CD4-positive, alpha-beta T cell (primary cell): ENCODE measurements at regions not wholly inside any gene's neighbourhood (a gene's known extent, or its start where the extent isn't known, plus 50 kb on each side); places are given as distances from the start of the nearest gene placed in this dataset.
A peak's percentile ranks its signal among the peaks of the same experiment; 100 is the strongest.

Experiments
- ATAC-seq: fragments of 200-7000 bp; cut with Tn5 transposase; one replicate; pipeline ENCODE4 v1.10.0; 2022; ENCODE audit warnings: mild to moderate bottlenecking; ENCODE audit not compliant: poor library complexity
- CTCF ChIA-PET: fragments of 350-600 bp; sonication (Branson Sonifier 250); formaldehyde crosslinking; loops from one replicate; lab custom pipeline; 2021; ENCODE audit warnings: antibody characterized with exemption, inconsistent platforms; lab: Charles Lee
- POLR2A ChIA-PET: fragments of 350-600 bp; sonication (Branson Sonifier 250); formaldehyde crosslinking; loops from one replicate; lab custom pipeline; 2021; ENCODE audit warnings: antibody characterized with exemption, inconsistent platforms; lab: Charles Lee
- DNase-seq, 14 experiments: peaks; one replicate each; pipeline ENCODE4 v3.0.0-alpha.2; 2013 to 2020; ENCODE audit warnings: mixed read lengths in 2 of 14
- H3K27ac ChIP-seq, 2 donors: one replicate each; pipeline versions ENCODE4 v1.5.1 to v1.7.0; 2013; ENCODE audit warnings: low read length in 2 of 2, low read depth in 1 of 2, mild to moderate bottlenecking in 1 of 2
- H3K27me3 ChIP-seq, 2 experiments: 1 replicate in 1 of 2; 2 replicates in 1 of 2; pipeline versions ENCODE4 v1.6.1 to v1.7.0; 2013; ENCODE audit warnings: low read length in 2 of 2, control low read depth in 1 of 2, mild to moderate bottlenecking in 1 of 2, moderate library complexity in 1 of 2; ENCODE audit not compliant: insufficient read depth in 2 of 2, control insufficient read depth in 1 of 2
- H3K36me3 ChIP-seq: one replicate; pipeline ENCODE4 v1.6.1; 2013; ENCODE audit warnings: low read length, control low read depth; ENCODE audit not compliant: insufficient read depth
- H3K4me1 ChIP-seq: one replicate; pipeline ENCODE4 v1.6.1; 2013; ENCODE audit warnings: low read length, control low read depth; ENCODE audit not compliant: insufficient read depth
- H3K4me3 ChIP-seq: one replicate; pipeline ENCODE4 v1.5.1; 2013; ENCODE audit warnings: mild to moderate bottlenecking, low read length, moderate library complexity
- H3K9me3 ChIP-seq, 2 experiments: 1 replicate in 1 of 2; 2 replicates in 1 of 2; pipeline versions ENCODE4 v1.6.1 to v1.7.0; 2013; ENCODE audit warnings: low read length in 2 of 2, mild to moderate bottlenecking in 2 of 2, control low read depth in 1 of 2, moderate library complexity in 1 of 2; ENCODE audit not compliant: control insufficient read depth in 1 of 2, insufficient read depth in 1 of 2
- H3K27ac Mint-ChIP-seq: one replicate; pipeline ENCODE4 v1.8.0; 2020; ENCODE audit warnings: mixed read lengths
- H3K27me3 Mint-ChIP-seq: one replicate; pipeline ENCODE4 v1.8.0; 2021; ENCODE audit warnings: mixed read lengths
- H3K36me3 Mint-ChIP-seq: one replicate; pipeline ENCODE4 v1.8.0; 2021; ENCODE audit warnings: low read depth, mixed read lengths
- H3K4me1 Mint-ChIP-seq: one replicate; pipeline ENCODE4 v1.8.0; 2021; ENCODE audit warnings: low read depth, mixed read lengths
- H3K4me3 Mint-ChIP-seq: one replicate; pipeline ENCODE4 v1.8.0; 2020; ENCODE audit warnings: mild to moderate bottlenecking, mixed read lengths
- H3K9me3 Mint-ChIP-seq: one replicate; pipeline ENCODE4 v1.8.0; 2020; ENCODE audit warnings: mixed read lengths
- intact Hi-C, 2 experiments: fragments of 100-400 bp; cut with DNase I in 1 of 2; cut with micrococcal nuclease in 1 of 2; formaldehyde crosslinking; loops; one replicate each; pipeline versions ENCODE4 v1.15.1 to v1.9.0; 2023 to 2025; cut with DNase I, micrococcal nuclease
- TF ChIP-seq, protein P1 (sequence below): fragments of 200-600 bp; IDR thresholded peaks from one replicate; pipeline ENCODE4 v1.8.0; 2022; ENCODE audit warnings: antibody characterized with exemption, mild to moderate bottlenecking

GRCh38 chr1:193458628-193459027, 272.2 kb upstream of the B3GALT2 start:
- Mint-ChIP-seq H3K36me3 (no peaks in the 10 kb centered on the region), H3K4me1 (peaks cover 42% of the 10 kb centered on the region), H3K27ac (no peak overlapping the region), H3K4me3 (peak overlapping the region; percentile 56), H3K9me3 (no peaks in the 10 kb centered on the region), H3K27me3 (no peaks in the 10 kb centered on the region)
- ATAC-seq, result peak; percentile 59
- Histone ChIP-seq H3K27ac (peak overlapping the region; percentile 44 to 85), H3K27me3 (no peaks in the 10 kb centered on the region), H3K4me3 (peak overlapping the region; percentile 22), H3K4me1 (peaks cover 31% of the 10 kb centered on the region), H3K36me3 (no peaks in the 10 kb centered on the region), H3K9me3 (no peaks in the 10 kb centered on the region)
- ChIA-PET POLR2A (interaction anchor here (0.9 to 3.4 kb wide), 12 partner anchors 10 to 275 kb away, joined by 3 to 55 read pairs (median 5); partner anchors contain the start of gene B3GALT2), CTCF (interaction anchor here (1.3 to 1.5 kb wide), 2 partner anchors 10 to 15 kb away, joined by 3 to 4 read pairs; no protein-coding TSS in a partner anchor)
- TF ChIP-seq, protein P1, sequence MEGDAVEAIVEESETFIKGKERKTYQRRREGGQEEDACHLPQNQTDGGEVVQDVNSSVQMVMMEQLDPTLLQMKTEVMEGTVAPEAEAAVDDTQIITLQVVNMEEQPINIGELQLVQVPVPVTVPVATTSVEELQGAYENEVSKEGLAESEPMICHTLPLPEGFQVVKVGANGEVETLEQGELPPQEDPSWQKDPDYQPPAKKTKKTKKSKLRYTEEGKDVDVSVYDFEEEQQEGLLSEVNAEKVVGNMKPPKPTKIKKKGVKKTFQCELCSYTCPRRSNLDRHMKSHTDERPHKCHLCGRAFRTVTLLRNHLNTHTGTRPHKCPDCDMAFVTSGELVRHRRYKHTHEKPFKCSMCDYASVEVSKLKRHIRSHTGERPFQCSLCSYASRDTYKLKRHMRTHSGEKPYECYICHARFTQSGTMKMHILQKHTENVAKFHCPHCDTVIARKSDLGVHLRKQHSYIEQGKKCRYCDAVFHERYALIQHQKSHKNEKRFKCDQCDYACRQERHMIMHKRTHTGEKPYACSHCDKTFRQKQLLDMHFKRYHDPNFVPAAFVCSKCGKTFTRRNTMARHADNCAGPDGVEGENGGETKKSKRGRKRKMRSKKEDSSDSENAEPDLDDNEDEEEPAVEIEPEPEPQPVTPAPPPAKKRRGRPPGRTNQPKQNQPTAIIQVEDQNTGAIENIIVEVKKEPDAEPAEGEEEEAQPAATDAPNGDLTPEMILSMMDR, result no peak
- intact Hi-C loops, result no loop called here
- peak in 5 of 14 experiments; percentile 14 to 83 (median 68) for DNase-seq

DNA sequence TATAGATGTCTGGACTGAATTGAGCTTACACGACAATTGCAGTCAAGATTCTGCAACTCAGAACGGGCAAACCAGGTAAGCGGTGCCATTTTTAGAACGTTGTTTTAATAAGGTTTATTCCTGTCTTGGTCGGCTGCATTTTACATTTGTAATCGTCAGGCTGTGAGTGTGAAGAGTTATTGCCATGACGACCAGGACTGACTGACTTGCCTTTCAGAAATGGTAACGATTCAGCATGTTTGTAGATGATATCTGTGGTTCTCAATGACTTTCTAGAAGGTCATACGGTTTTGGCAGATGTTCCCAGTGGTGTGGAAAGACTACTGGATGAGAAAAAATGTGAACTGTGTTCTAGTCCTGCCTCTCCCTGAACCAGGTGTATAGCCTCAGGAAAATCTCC, 271.3 kb upstream of the B3GALT2 start:
- ChIA-PET CTCF (interaction anchor here (1.5 kb wide), 1 partner anchor 9 kb away, joined by 4 read pairs; no protein-coding TSS in a partner anchor), POLR2A (interaction anchor here (0.6 to 3.4 kb wide), 10 partner anchors 9 to 274 kb away, joined by 4 to 55 read pairs (median 6); partner anchors contain the start of gene B3GALT2)
- Histone ChIP-seq H3K27me3 (no peaks in the 10 kb centered on the region), H3K27ac (peak overlapping the region in 1 of 2 donors; percentile 85), H3K4me3 (peak overlapping the region; percentile 22), H3K9me3 (no peaks in the 10 kb centered on the region), H3K36me3 (no peaks in the 10 kb centered on the region), H3K4me1 (peaks cover 31% of the 10 kb centered on the region)
- TF ChIP-seq, protein P1, result no peak
- Mint-ChIP-seq H3K27me3 (no peaks in the 10 kb centered on the region), H3K4me1 (peaks cover 32% of the 10 kb centered on the region), H3K4me3 (no peak overlapping the region), H3K27ac (no peak overlapping the region), H3K9me3 (no peaks in the 10 kb centered on the region), H3K36me3 (no peaks in the 10 kb centered on the region)
- ATAC-seq (peak; percentile 57), DNase-seq (peak in 5 of 14 experiments; percentile 9 to 82 (median 70))
- intact Hi-C loops, result no loop called here

DNA sequence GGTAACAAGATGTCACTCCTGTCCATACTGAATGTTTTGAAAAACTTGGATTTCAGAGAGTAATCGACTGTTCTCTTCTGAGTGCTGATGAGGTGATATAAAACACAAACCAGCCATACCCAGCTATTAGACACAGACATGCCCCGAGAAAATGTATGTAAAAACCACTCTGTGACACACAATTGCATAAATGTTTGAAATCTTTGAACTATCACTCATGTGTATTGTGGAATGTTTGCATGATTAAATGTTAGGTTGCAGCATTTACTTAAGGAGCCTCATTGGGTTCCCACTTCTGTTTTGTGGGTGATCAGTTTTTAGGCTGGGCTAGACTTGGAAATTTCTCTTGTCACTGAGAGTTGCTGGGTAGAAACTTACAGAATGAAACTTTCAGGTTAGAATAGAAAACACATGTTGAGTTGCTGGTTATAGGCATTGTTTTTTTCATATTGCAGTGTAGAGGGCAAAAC, 270.4 kb upstream of the B3GALT2 start:
- Mint-ChIP-seq H3K9me3 (no peaks in the 10 kb centered on the region), H3K36me3 (no peaks in the 10 kb centered on the region), H3K27ac (no peak overlapping the region), H3K4me3 (no peak overlapping the region), H3K27me3 (no peaks in the 10 kb centered on the region), H3K4me1 (peaks cover 28% of the 10 kb centered on the region)
- ChIA-PET CTCF (no interaction called here), POLR2A (interaction anchor here (0.6 to 2.5 kb wide), 3 partner anchors 19 to 83 kb away, joined by 3 to 16 read pairs (median 4); no protein-coding TSS in a partner anchor)
- Histone ChIP-seq H3K4me3 (peak overlapping the region; percentile 22), H3K9me3 (no peaks in the 10 kb centered on the region), H3K27ac (peak overlapping the region in 1 of 2 donors; percentile 85), H3K27me3 (no peaks in the 10 kb centered on the region), H3K4me1 (peaks cover 30% of the 10 kb centered on the region), H3K36me3 (no peaks in the 10 kb centered on the region)
- no peak for ATAC-seq
- intact Hi-C loops, result no loop called here
- DNase-seq, result peak in 1 of 14 experiments; percentile 17
- TF ChIP-seq, protein P1, result no peak
